D721Med (cell line): ENCODE measurements at regions not wholly inside any gene's neighbourhood (a gene's known extent, or its start where the extent isn't known, plus 50 kb on each side); places are given as distances from the start of the nearest gene placed in this dataset.

Experiments
- DNase-seq: peaks from one replicate; pipeline ENCODE4 v3.0.0; 2011; ENCODE audit warnings: low spot score; ENCODE audit not compliant: insufficient read length
- FAIRE-seq: peaks from 2 replicates; lab custom pipeline; 2011; peaks lifted over from hg19 to GRCh38; lab: Jason Lieb, UNC
- TF ChIP-seq, protein P1 (sequence below): IDR thresholded peaks from 2 replicates; pipeline ENCODE4 v1.5.1; 2012; ENCODE audit warnings: mild to moderate bottlenecking, control low read depth; ENCODE audit not compliant: insufficient read depth; ENCODE audit errors: missing control alignments

- no peak for FAIRE-seq
- TF ChIP-seq, protein P1, sequence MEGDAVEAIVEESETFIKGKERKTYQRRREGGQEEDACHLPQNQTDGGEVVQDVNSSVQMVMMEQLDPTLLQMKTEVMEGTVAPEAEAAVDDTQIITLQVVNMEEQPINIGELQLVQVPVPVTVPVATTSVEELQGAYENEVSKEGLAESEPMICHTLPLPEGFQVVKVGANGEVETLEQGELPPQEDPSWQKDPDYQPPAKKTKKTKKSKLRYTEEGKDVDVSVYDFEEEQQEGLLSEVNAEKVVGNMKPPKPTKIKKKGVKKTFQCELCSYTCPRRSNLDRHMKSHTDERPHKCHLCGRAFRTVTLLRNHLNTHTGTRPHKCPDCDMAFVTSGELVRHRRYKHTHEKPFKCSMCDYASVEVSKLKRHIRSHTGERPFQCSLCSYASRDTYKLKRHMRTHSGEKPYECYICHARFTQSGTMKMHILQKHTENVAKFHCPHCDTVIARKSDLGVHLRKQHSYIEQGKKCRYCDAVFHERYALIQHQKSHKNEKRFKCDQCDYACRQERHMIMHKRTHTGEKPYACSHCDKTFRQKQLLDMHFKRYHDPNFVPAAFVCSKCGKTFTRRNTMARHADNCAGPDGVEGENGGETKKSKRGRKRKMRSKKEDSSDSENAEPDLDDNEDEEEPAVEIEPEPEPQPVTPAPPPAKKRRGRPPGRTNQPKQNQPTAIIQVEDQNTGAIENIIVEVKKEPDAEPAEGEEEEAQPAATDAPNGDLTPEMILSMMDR = no peak
- no peak for DNase-seq
These were observed 89.0 kb upstream of the CEP85L start for GRCh38 chr6:118740372-118740771.

DNA sequence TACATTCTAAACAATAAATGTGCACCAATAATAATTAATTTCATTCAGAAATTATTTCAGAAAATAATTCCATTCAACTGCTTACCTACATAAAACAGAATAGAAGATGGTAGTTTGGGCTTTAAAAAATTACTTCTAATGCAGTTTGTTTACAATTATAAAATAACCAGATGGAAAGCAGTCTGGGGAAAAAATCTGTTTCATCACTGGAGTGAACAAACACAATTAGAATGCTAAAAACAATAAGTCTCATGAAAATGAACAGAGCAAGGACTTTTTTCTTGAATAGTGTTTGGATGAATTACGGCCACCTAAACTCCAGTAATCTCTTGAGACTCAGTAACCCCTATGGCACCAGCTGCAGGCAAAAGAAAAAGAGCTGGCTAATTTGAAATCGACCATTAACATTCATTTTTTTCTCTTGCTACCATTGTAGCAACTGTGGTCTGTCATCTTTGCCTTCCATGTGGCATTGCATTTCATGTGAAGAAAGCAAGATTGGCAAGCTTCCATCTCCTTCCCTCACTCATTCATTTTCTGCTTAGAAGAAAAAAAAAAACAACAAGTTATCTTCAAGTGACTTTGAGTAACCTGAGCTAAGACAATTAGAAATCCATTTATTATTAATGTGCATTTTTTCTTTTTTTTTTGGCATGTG lies 88.4 kb upstream of the CEP85L start:
- no peak for FAIRE-seq
- no peak for DNase-seq

GRCh38 chr6:118736440-118736839 lies 85.0 kb upstream of the CEP85L start:
- no peak for DNase-seq
- no peak for FAIRE-seq
- TF ChIP-seq, protein P1 = no peak

More for the DNA sequence above, 88.4 kb upstream of the CEP85L start:
- TF ChIP-seq, protein P1 = no peak

DNA sequence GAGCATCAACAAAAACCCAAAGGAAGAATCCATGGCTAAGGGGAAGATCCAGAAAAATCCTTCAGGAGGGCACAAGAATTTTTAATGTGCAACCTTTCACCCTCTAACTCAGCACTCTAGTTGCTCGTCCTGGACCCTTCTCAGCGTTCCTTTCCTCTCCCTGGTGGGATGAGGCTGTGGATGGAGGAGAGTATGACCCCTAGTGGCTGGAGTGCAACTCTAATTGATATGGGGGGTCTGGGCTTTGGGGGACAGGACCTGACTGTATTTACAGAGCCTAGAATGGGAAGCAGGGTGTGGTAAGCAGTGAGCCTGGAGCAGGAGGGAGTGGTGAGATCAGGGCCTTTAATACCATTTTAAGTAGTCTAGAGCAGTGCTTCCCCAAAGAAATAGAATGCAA lies 83.9 kb upstream of the CEP85L start:
- TF ChIP-seq, protein P1 = peak; percentile 12
- FAIRE-seq (no peak), DNase-seq (no peak)

- DNase-seq (no peak), FAIRE-seq (no peak)
- TF ChIP-seq, protein P1 = no peak
These were observed 74.6 kb upstream of the CEP85L start for GRCh38 chr6:118725944-118726343.

DNA sequence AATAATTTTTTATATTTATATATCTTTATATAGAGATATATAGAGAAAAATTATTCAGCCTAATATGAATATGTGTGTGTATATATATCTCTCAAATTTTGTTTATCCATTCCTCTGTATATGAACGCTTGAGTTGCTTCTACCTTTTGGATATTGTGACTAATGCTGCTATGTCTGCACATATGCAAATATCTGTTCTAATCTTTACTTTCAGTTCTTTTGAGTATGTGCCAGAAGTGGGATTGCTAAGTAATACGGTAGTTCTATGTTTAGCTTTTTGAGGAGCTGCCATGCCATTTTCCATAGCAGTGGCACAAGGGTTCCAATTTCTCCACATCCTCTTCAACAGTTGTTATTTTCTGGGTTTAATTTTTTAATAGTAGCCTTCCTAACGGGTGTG lies 72.8 kb upstream of the CEP85L start:
- DNase-seq (no peak), FAIRE-seq (no peak)
- TF ChIP-seq, protein P1 = no peak
